ENCODE measurements at regions not wholly inside any gene's neighbourhood (a gene's known extent, or its start where the extent isn't known, plus 50 kb on each side); places are given as distances from the start of the nearest gene placed in this dataset.

DNA sequence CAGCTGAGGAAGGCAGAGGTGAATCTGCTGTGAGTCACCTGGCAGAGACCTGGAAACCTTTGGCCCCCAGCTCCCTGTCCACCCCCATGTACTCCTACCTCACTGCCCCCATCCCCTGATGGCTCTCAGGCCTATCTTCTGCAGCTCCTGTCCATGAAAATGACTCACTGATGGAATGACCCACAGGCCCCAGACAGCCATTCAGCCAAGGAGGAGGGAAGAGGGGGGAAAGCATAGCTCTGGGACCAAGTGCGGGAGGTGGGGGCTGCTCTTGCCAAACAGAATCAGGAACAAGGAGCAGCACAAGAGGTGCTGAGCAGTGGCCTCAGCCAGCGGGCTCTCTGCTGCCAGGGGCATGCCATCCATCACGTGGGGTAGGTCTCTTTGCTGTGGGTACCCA lies 111.4 kb upstream of the C1QTNF9B start:
- no peak overlapping the region for H3K4me3 ChIP-seq
- H3K9me3 ChIP-seq (ENCODE audit: control insufficient read depth in 4 of 4, insufficient read depth in 3 of 4, low read length in 3 of 4), result peaks cover 0 to 2% (median 0%) of the 10 kb centered on the region in 4 donors
- H3K9ac ChIP-seq (ENCODE audit: insufficient read depth in 1 of 2, low read length in 2 of 2), result no peak overlapping the region
- TF ChIP-seq, protein P1, sequence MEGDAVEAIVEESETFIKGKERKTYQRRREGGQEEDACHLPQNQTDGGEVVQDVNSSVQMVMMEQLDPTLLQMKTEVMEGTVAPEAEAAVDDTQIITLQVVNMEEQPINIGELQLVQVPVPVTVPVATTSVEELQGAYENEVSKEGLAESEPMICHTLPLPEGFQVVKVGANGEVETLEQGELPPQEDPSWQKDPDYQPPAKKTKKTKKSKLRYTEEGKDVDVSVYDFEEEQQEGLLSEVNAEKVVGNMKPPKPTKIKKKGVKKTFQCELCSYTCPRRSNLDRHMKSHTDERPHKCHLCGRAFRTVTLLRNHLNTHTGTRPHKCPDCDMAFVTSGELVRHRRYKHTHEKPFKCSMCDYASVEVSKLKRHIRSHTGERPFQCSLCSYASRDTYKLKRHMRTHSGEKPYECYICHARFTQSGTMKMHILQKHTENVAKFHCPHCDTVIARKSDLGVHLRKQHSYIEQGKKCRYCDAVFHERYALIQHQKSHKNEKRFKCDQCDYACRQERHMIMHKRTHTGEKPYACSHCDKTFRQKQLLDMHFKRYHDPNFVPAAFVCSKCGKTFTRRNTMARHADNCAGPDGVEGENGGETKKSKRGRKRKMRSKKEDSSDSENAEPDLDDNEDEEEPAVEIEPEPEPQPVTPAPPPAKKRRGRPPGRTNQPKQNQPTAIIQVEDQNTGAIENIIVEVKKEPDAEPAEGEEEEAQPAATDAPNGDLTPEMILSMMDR (IDR thresholded peaks at IDR 0.05; ENCODE audit: control extremely low read depth, extremely low read depth), result no peak
- no peaks in the 10 kb centered on the region for H3K36me3 ChIP-seq (ENCODE audit: control insufficient read depth in 4 of 4, insufficient read depth in 4 of 4, low read length in 4 of 4)
- no peak overlapping the region for H3K27ac ChIP-seq (ENCODE audit: low read depth in 1 of 2, low read length in 1 of 2)
- no peak for ATAC-seq (ENCODE audit: insufficient read depth, low FRiP score)
- no peaks in the 10 kb centered on the region for H3K27me3 ChIP-seq (ENCODE audit: control insufficient read depth in 3 of 3, insufficient read depth in 3 of 3, low read length in 2 of 3)
- H3K4me1 ChIP-seq (ENCODE audit: control insufficient read depth in 5 of 5, insufficient read depth in 5 of 5, low read length in 5 of 5), result peaks cover 0 to 15% (median 8%) of the 10 kb centered on the region in 5 donors
- 91 to 94% methylated on average over 3 of the region's 3 CpGs for WGBS, 2 donors
- no peak for DNase-seq

DNA sequence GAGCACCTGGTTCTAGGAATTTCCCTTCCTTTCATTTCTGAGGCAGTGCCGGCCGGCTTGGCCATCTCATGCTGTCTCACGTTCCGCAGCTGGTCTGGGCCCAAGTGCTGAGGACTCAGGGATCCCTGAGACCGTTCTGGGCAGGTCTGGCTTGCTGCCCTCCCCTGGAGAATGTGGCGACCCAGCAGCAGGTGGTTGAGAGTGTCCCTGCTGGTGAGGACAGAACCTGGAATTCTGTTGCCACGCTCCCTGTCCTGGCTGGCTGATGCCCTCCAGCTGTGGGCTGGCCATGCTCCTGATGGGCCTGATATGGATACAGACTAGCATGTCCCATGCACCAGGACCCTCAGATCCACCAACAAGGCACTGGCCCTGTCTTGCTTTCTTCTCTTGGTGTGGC lies 114.0 kb upstream of the C1QTNF9B start:
- 92 to 96% methylated on average over 7 of the region's 7 CpGs for WGBS, 2 donors
- Histone ChIP-seq H3K27me3 (ENCODE audit: control insufficient read depth in 3 of 3, insufficient read depth in 3 of 3, low read length in 2 of 3) (no peaks in the 10 kb centered on the region), H3K36me3 (ENCODE audit: control insufficient read depth in 4 of 4, insufficient read depth in 4 of 4, low read length in 4 of 4) (no peaks in the 10 kb centered on the region), H3K4me1 (ENCODE audit: control insufficient read depth in 5 of 5, insufficient read depth in 5 of 5, low read length in 5 of 5) (peaks cover 0 to 5% (median 0%) of the 10 kb centered on the region in 5 donors), H3K4me3 (no peak overlapping the region), H3K27ac (ENCODE audit: low read depth in 1 of 2, low read length in 1 of 2) (no peak overlapping the region), H3K9me3 (ENCODE audit: control insufficient read depth in 4 of 4, insufficient read depth in 3 of 4, low read length in 3 of 4) (peaks cover 0 to 2% (median 0%) of the 10 kb centered on the region in 4 donors), H3K9ac (ENCODE audit: insufficient read depth in 1 of 2, low read length in 2 of 2) (no peak overlapping the region)
- DNase-seq (no peak), ATAC-seq (ENCODE audit: insufficient read depth, low FRiP score) (no peak)
- TF ChIP-seq, protein P1 (IDR thresholded peaks at IDR 0.05; ENCODE audit: control extremely low read depth, extremely low read depth), result no peak

DNA sequence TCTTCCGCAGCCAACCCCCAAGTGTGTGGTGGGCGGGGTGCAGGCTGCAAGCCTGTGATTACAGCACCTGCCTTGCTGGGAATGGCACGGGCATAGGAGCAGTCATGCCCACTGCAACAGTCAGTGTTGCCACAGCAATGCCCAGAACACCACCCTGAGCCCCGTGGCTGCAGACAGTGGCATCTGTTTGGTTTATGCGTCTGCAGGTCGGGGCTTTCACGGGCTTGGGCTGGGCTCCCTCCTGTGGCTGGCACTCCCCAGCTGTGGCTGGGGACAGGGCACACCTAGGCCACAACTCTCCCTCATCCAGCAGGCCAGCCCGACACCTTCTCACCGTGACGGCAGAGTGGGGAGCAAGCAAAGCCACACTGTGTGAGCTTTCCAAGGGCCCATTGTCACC lies 115.3 kb upstream of the C1QTNF9B start:
- TF ChIP-seq, protein P1 (IDR thresholded peaks at IDR 0.05; ENCODE audit: control extremely low read depth, extremely low read depth), result no peak
- 91% methylated on average over 10 of the region's 10 CpGs for WGBS, 2 donors
- Histone ChIP-seq H3K27ac (ENCODE audit: low read depth in 1 of 2, low read length in 1 of 2) (no peak overlapping the region), H3K27me3 (ENCODE audit: control insufficient read depth in 3 of 3, insufficient read depth in 3 of 3, low read length in 2 of 3) (no peaks in the 10 kb centered on the region), H3K4me3 (no peak overlapping the region), H3K4me1 (ENCODE audit: control insufficient read depth in 5 of 5, insufficient read depth in 5 of 5, low read length in 5 of 5) (peaks cover 0 to 5% (median 0%) of the 10 kb centered on the region in 5 donors), H3K36me3 (ENCODE audit: control insufficient read depth in 4 of 4, insufficient read depth in 4 of 4, low read length in 4 of 4) (no peaks in the 10 kb centered on the region), H3K9me3 (ENCODE audit: control insufficient read depth in 4 of 4, insufficient read depth in 3 of 4, low read length in 3 of 4) (peaks cover 0 to 2% (median 0%) of the 10 kb centered on the region in 4 donors), H3K9ac (ENCODE audit: insufficient read depth in 1 of 2, low read length in 2 of 2) (no peak overlapping the region)
- DNase-seq (no peak), ATAC-seq (ENCODE audit: insufficient read depth, low FRiP score) (no peak)

DNA sequence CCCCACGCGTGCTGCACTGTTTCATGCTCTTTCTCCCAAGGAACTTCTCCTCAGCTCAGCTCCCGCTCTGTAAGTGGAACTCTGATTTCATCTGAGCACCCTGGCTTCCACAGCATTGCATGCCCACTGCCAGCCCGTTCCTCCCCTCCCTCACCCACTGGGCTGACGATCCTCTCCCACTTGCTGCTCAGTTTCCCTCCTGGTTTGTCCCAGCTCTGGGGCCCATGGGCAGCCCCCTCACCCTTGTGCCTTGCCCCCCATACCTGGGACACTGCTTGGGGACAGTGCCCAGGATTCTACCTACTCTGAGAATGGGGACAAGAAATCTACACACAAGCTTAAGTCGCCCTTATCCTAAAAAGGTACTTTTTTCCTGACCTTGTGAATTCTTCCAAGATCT lies 115.9 kb upstream of the C1QTNF9B start:
- ATAC-seq (ENCODE audit: insufficient read depth, low FRiP score) (no peak), DNase-seq (no peak)
- no peak overlapping the region for H3K4me3 ChIP-seq
- H3K9ac ChIP-seq (ENCODE audit: insufficient read depth in 1 of 2, low read length in 2 of 2), result no peak overlapping the region
- no peaks in the 10 kb centered on the region for H3K36me3 ChIP-seq (ENCODE audit: control insufficient read depth in 4 of 4, insufficient read depth in 4 of 4, low read length in 4 of 4)
- H3K27me3 ChIP-seq (ENCODE audit: control insufficient read depth in 3 of 3, insufficient read depth in 3 of 3, low read length in 2 of 3), result no peaks in the 10 kb centered on the region
- H3K9me3 ChIP-seq (ENCODE audit: control insufficient read depth in 4 of 4, insufficient read depth in 3 of 4, low read length in 3 of 4), result peaks cover 0 to 2% (median 0%) of the 10 kb centered on the region in 4 donors
- TF ChIP-seq, protein P1 (IDR thresholded peaks at IDR 0.05; ENCODE audit: control extremely low read depth, extremely low read depth), result no peak
- peaks cover 0 to 5% (median 0%) of the 10 kb centered on the region in 5 donors for H3K4me1 ChIP-seq (ENCODE audit: control insufficient read depth in 5 of 5, insufficient read depth in 5 of 5, low read length in 5 of 5)
- WGBS, 2 donors, result 88 to 96% methylated on average over 6 of the region's 6 CpGs
- no peak overlapping the region for H3K27ac ChIP-seq (ENCODE audit: low read depth in 1 of 2, low read length in 1 of 2)

All from lung (tissue), 11 donors.